Duodenal mucosa (tissue), 2 donors: ENCODE measurements at regions not wholly inside any gene's neighbourhood (a gene's known extent, or its start where the extent isn't known, plus 50 kb on each side); places are given as distances from the start of the nearest gene placed in this dataset.
"Not testable (repeated sequence)": the region's sequence is repeated elsewhere in the genome, so short reads cannot be mapped to it uniquely, and the experiment has no call there.

Experiments
- H3K27ac ChIP-seq: one replicate; pipeline ENCODE4 v1.7.0; 2013; ENCODE audit warnings: low read depth, low read length
- H3K27me3 ChIP-seq, 2 donors: one replicate each; pipeline ENCODE4 v1.7.0; 2013; ENCODE audit warnings: low read length in 2 of 2, control low read depth in 1 of 2; ENCODE audit not compliant: insufficient read depth in 2 of 2, control insufficient read depth in 1 of 2
- H3K36me3 ChIP-seq, 2 donors: one replicate each; pipeline ENCODE4 v1.7.0; 2013; ENCODE audit warnings: low read length in 2 of 2, control low read depth in 1 of 2; ENCODE audit not compliant: insufficient read depth in 2 of 2, control insufficient read depth in 1 of 2
- H3K4me1 ChIP-seq, 2 donors: one replicate each; pipeline ENCODE4 v1.7.0; 2013; ENCODE audit warnings: low read length in 2 of 2, control low read depth in 1 of 2; ENCODE audit not compliant: insufficient read depth in 2 of 2, control insufficient read depth in 1 of 2
- H3K4me3 ChIP-seq, 2 donors: one replicate each; pipeline ENCODE4 v1.7.0; 2013; ENCODE audit warnings: low read length in 2 of 2, low read depth in 1 of 2
- H3K9ac ChIP-seq, 2 donors: one replicate each; pipeline ENCODE4 v1.7.0; 2013; ENCODE audit warnings: low read length in 2 of 2, low read depth in 1 of 2
- H3K9me3 ChIP-seq, 2 donors: one replicate each; pipeline ENCODE4 v1.7.0; 2013; ENCODE audit warnings: low read length in 2 of 2, control low read depth in 1 of 2; ENCODE audit not compliant: control insufficient read depth in 1 of 2

DNA sequence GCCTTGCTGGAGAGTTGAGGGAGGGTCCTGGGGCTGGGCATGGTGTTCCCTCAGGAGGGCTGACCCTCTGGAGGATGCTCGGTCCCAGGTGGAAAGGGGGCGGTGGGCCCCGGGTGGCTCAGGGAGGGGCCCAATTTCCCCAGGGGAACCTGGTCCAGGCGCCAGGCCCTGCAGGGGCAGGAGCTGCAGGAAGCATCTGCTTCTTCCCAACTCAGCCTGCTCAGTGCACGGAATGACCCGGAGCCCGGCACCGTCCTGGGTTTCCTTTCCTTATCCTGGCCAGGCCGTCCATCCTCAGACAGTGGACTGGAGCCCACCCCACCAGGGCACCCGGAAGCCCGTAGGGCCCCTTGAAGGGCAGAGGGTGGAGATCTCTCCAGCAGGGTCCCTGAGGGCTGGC lies 235.9 kb downstream of the TMEM121 start:
- H3K27me3 ChIP-seq, H3K4me1 ChIP-seq, H3K4me3 ChIP-seq, H3K27ac ChIP-seq, H3K9ac ChIP-seq, H3K36me3 ChIP-seq, H3K9me3 ChIP-seq: not testable (repeated sequence)

DNA sequence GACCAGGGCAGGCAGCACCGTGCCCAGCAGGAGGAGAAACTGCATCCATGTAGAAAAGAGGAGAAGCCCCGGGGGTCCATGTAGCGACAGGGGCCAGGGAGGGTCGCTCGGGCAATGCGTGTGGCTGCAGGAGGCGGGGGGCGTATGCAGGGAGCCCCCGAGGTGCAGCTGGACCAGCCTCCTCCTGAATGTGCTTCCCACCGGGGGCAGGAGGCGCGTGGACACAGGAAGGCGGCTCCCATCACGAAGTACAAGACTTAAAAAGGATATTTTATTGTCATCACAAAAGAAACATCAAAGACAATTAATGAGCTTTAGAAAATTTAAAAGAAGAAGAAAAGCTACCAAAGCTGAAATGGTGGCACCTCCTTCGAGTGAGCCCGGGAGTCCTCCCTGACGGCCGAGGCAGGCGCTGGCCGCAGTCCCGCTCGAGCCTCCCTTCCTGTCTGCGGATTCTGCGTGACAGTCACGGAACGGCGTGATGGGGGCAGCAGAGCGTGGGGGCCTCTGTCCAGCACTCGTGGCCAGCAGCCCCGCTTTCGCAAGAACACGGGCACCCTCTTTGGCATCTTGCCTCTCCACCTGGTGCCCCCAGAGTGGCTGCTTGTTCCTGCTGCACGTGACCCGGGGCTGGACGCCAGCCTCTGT lies 238.0 kb downstream of the TMEM121 start:
- H3K9ac ChIP-seq, H3K27ac ChIP-seq, H3K4me3 ChIP-seq, H3K36me3 ChIP-seq, H3K9me3 ChIP-seq, H3K27me3 ChIP-seq, H3K4me1 ChIP-seq: not testable (repeated sequence)

DNA sequence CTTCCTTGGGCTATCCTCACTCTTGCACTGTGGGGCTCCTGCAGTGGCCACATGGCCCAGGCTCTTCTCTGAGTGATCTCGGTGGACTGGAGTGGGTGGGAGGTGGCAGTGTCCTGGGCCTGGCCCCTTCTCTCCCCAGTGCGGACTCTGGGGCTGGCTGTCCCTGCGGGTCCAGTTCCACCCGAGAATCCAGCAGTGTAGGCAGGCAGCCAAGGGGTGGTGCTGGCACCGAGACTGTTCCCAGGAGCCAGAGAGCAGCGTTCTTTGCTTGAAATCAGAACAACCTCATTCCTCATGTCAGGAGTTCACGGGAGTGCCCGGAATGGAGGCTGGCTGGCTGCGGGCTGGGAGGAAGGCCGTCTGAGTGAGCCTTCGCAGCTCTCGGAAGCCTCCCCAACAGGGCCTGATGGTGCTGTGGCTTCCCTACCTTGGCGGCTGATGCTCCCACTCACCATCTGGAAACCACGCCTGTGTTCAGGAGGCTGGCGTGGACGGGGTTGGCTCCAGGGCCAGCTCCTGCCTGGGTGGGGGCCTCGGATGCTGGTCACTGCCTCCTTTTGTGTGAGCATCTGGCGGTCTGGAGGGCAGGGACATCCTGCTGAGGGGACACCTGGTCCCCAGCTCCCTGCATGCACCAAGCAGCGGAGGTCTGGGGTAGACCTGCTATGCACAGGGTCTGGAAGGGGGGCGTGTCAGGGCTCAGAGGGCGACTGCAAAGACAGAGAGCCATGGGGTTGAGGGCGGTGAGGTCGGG lies 238.9 kb downstream of the TMEM121 start:
- not testable (repeated sequence) for H3K9me3 ChIP-seq, H3K36me3 ChIP-seq, H3K27me3 ChIP-seq

DNA sequence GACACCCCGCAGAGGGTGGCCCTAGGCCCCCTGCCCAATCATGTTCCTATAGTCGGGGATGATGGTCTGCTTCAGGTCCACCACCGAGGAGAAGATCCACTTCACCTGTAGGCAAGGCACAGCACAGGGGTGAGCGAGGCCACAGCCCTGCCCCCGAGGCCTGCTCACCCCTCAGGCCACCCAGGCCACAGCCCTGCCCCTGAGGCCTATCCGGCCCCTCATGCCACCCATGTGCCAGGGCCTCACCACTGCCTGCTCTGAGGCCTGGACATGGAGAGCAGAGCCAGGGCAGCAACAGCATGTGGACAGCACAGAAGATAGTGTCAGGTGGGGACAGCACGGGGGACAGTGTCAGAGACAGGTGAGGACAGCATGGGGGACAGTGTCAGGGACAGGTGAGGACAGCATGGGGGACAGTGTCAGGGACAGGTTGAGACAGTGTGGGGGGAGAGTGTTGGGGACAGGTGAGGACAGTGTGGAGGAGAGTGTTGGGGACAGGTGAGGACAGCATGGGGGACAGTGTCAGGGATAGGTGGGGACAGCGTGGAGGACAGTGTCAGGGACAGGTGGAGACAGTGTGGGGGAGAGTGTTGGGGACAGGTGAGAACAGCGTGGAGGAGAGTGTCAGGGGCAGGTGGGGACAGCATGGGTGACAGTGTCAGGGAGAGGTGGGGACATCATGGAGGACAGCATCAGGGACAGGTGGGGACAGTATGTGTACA lies 239.7 kb downstream of the TMEM121 start:
- Histone ChIP-seq H3K36me3 (no peaks in the 10 kb centered on the region), H3K27ac (no peak overlapping the region), H3K4me1 (no peaks in the 10 kb centered on the region), H3K4me3 (no peak overlapping the region), H3K9ac (no peak overlapping the region), H3K9me3 (no peaks in the 10 kb centered on the region), H3K27me3 (no peaks in the 10 kb centered on the region)

More for the DNA sequence above, 238.9 kb downstream of the TMEM121 start:
- not testable (repeated sequence) for H3K27ac ChIP-seq, H3K4me1 ChIP-seq, H3K9ac ChIP-seq, H3K4me3 ChIP-seq

DNA sequence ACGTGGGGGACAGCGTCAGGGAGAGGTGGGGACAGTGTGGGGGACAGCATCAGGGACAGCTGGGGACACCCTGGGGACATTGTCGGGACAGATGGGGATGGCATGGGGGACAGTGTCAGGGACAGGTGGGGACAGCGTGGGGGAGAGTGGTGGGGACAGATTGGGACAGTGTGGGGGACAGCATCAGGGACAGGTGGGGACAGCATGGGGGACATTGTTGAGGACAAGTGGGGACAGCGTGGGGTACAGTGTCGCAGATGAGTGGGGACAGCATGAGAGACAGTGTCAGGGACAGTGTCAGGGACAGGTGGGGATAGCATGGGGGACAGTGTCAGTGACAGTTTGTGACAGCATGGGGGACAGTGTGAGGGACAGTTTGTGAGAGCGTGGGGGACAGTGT lies 240.9 kb downstream of the TMEM121 start:
- H3K27me3 ChIP-seq: no peaks in the 10 kb centered on the region
- no peaks in the 10 kb centered on the region for H3K4me1 ChIP-seq
- H3K27ac ChIP-seq: no peak overlapping the region
- no peaks in the 10 kb centered on the region for H3K9me3 ChIP-seq
- H3K36me3 ChIP-seq: no peaks in the 10 kb centered on the region
- H3K4me3 ChIP-seq: no peak overlapping the region
- H3K9ac ChIP-seq: no peak overlapping the region

DNA sequence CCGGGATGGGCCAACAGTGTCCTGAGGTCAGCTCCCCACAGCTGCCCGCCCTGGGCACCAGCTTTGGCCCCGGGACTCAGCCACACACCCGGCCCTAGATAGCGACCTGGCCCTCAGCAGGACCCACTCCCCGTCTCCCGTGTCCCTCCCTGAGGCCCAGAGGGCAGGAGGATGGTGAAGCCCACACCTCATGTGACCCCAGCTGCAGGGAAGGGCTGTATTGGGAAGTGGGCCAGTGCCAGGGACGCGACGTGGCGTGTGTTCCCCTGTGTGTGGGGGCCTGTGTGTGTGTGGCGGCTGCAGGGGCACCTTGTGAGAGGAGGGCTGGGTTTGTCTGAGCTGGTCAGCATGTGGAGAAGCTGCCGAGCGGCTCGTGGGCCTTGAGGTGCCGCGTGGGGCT lies 241.7 kb downstream of the TMEM121 start:
- H3K9me3 ChIP-seq, H3K27me3 ChIP-seq, H3K4me1 ChIP-seq, H3K27ac ChIP-seq, H3K36me3 ChIP-seq, H3K4me3 ChIP-seq, H3K9ac ChIP-seq: not testable (repeated sequence)

DNA sequence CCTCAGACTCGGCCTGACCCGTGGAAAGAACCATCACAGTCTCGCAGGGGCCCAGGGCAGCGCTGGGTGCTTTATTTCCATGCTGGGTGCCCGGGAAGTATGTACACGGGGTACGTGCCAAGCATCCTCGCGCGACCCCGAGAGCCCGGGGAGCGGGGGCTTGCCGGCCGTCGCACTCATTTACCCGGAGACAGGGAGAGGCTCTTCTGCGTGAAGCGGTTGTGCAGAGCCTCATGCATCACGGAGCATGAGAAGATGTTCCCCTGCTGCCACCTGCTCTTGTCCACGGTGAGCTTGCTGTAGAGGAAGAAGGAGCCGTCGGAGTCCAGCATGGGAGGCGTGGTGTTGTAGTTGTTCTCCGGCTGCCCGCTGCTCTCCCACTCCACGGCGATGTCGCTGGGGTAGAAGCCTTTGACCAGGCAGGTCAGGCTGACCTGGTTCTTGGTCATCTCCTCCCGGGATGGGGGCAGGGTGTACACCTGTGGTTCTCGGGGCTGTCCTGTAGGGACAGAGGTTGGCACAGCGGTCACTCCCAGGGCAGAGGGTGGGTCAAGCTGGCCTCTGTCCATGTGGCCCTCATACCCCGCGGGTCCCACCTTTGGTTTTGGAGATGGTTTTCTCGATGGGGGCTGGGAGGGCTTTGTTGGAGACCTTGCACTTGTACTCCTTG lies 242.8 kb downstream of the TMEM121 start:
- H3K4me1 ChIP-seq, H3K9ac ChIP-seq, H3K36me3 ChIP-seq, H3K27ac ChIP-seq, H3K4me3 ChIP-seq, H3K27me3 ChIP-seq, H3K9me3 ChIP-seq: not testable (repeated sequence)

DNA sequence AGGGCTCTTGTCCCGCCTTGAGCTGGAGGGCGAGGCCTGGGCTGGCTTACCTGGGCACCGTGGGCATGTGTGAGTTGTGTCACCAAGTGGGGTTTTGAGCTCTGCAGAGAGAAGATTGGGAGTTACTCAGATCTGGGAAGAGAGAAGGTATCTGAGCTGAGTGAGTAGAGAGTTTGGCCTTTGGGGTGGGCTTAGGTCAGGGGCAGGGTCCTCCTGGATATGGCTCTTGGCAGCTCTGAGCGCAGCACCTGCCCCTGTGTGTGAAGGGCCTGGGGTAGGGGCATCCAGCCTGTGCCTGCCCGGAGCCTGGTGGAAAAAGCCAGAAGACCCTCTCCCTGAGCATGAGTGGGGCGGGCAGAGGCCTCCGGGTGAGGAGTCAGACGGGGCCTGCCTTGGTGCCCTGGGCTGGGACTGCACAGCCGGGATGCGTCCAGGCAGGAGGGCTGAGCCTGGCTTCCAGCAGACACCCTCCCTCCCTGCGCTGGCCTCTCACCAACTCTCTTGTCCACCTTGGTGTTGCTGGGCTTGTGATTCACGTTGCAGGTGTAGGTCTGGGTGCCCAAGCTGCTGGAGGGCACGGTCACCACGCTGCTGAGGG lies 244.3 kb downstream of the TMEM121 start:
- not testable (repeated sequence) for H3K27me3 ChIP-seq, H3K36me3 ChIP-seq, H3K9me3 ChIP-seq, H3K4me1 ChIP-seq, H3K27ac ChIP-seq, H3K9ac ChIP-seq, H3K4me3 ChIP-seq

DNA sequence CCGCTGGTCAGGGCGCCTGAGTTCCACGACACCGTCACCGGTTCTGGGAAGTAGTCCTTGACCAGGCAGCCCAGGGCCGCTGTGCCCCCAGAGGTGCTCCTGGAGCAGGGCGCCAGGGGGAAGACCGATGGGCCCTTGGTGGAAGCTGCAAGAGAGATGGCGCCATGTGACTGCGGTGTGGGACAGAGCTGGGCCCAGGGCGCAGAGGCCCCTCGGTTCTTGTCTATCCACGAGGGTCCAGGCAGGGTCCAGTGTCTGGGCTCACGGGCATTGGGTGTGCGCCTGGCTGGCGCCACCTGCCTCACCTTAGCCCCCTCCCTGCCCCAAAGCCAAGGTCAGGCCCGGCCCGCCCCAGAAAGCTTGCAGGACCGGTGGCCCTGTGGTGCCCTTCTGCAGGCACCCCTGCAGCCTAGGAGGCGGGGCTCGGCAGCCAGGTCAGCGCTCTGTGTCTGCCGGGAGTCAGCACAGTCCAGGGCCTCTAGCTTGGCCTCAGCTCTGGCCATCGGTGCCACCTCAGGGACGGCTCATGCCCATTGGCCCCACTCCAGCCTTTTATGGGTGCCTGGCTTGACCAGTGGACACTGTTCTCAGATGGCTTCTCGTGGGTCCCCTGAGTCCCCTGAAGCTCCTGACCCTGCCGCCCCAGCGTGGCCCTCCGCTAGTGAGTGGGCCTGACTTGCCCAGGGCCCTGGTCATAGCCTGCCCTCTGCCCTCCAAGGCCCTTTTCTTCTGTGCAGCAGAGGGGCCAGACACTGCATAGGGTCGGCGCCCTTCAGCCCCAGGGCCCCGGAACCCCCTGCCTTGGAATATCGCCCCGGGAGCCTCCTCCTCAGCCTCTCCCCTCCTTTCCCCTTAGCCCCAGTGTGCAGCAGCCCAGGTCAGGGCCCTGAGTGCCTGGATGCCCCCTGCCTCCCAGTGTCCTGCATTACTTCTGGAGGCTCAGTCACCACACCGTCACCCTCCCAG lies 245.2 kb downstream of the TMEM121 start:
- not testable (repeated sequence) for H3K27ac ChIP-seq, H3K36me3 ChIP-seq, H3K27me3 ChIP-seq, H3K9ac ChIP-seq, H3K4me3 ChIP-seq, H3K4me1 ChIP-seq, H3K9me3 ChIP-seq
